SIG-M5 treated with dmso at 0.1 percent for 504 hours (cell line): ENCODE measurements at regions not wholly inside any gene's neighbourhood (a gene's known extent, or its start where the extent isn't known, plus 50 kb on each side); places are given as distances from the start of the nearest gene placed in this dataset.
A peak's percentile ranks its signal among the peaks of the same experiment; 100 is the strongest.
"Not testable (repeated sequence)": the region's sequence is repeated elsewhere in the genome, so short reads cannot be mapped to it uniquely, and the experiment has no call there.

Experiments
- DNase-seq: peaks from one replicate; lab custom pipeline; 2025; ENCODE audit not compliant: unreplicated experiment; lab: John Stamatoyannopoulos, UW

GRCh38 chr14:71454513-71455332 lies 477.5 kb upstream of the RGS6 start:
- no peak for DNase-seq

GRCh38 chr14:71460091-71460490 lies 472.1 kb upstream of the RGS6 start:
- no peak for DNase-seq

DNA sequence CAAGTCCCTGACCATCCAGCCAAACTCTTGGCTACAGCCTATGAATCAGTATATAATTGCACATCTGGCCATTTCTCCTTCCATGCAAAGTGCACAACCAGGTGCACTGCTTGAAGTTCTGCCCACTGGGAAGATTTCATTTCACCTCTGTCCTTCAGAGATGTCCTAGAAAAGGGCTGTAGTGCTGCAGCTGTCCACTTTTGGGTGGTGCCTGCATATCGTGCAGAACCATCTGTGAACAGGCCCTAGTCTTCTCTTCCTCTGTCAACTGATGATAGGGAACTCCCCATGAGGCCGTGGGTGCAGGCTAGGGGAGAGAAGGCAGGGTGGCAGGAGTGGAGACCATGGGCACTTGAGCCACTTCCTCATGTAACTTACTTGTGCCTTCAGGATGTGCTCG lies 470.6 kb upstream of the RGS6 start:
- DNase-seq = not testable (repeated sequence)

GRCh38 chr14:71463807-71464206 lies 468.4 kb upstream of the RGS6 start:
- DNase-seq = no peak

DNA sequence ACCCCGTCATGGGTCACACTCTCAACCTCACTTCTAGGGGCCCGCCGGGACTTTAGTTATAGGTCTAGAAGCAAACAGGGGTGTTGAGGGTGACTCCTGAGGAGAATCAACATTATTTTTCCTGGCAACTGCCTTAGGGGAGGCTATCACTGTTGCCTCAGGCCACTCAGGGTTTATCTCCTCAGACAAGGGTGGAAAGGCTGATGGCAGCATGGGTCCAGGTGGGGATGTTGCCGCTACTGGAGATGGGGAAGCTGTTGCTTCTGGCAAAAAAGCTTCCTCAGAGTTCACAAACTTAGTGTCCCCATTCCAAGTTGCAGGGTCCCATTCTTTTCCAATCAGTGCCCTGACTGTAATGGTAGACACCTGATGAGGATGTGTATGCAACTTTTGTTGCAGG lies 467.4 kb upstream of the RGS6 start:
- DNase-seq = no peak

DNA sequence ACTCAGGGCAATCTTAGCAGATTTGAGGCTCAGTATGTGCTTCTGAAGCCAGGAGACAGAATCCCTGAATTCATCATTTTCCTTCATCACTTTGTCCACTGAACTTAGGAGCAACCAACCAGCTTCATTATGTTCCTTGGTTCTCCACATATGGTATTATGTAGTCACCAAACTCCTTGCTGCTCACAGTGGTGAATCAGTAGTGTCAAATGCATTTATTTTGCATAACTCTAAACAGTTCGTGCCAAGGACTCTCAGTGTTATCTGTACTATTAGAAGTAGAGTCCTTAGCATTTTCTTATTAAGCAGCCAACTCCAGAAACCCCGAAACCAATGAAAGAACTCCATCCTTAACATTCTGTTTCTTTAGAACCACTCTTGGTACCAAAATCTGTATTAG lies 466.9 kb upstream of the RGS6 start:
- no peak for DNase-seq

DNA sequence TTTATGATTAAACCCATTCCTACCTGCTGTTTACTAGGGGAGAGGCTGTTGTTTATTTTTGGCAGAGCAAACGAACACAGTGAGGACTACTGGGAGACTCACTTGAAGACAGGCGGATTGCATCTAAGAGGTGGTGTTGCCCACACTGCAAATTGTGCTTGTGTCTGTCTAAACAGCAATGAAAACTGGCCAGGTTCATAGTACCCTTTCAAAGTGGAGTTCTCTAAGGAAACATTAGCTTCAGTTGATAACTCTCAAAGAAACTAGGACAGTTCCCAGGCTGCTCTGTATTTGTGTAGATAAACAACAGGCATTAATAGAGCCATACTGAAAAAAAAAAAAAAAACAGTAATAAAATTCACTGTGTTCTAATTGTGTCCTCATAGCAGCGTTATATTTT lies 466.0 kb upstream of the RGS6 start:
- no peak for DNase-seq

DNA sequence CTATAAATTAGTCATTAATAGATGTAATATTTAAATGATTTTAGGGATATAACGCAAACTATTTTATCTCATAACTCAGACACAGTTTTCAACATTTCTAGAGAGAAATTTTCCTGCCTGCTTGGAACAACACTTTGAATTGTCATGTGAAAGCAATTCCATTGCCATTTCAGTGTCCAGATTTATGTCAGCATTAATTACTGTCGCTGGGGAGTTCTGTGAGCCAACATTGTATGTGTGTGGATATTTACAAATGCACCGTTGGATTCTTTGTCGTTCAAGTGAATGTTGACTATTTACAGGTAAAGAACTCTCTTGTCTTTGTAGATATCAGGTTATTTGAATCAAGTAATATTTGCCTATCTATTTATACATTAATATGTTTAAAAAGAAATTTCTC lies 465.3 kb upstream of the RGS6 start:
- no peak for DNase-seq

GRCh38 chr14:71467361-71467811 lies 464.8 kb upstream of the RGS6 start:
- DNase-seq = no peak

DNA sequence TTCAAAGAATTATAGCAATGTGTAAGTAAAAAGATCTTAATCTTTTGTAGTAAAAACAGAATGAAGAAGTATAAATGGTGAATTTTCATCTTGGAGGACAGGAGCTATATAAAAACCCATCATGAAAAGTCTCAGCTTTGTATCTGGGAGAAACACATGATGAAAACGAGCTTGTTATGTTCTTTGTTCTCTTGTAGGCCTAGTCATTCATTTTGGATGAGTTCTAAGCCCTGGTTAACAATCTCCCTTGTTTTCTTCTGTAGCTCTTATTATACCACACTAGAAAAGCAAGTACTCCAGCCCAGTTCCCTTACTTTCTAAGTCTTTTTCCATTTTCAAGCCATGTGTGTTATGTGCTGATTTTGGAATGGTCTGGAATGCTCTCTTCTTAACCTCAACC lies 463.5 kb upstream of the RGS6 start:
- no peak for DNase-seq

DNA sequence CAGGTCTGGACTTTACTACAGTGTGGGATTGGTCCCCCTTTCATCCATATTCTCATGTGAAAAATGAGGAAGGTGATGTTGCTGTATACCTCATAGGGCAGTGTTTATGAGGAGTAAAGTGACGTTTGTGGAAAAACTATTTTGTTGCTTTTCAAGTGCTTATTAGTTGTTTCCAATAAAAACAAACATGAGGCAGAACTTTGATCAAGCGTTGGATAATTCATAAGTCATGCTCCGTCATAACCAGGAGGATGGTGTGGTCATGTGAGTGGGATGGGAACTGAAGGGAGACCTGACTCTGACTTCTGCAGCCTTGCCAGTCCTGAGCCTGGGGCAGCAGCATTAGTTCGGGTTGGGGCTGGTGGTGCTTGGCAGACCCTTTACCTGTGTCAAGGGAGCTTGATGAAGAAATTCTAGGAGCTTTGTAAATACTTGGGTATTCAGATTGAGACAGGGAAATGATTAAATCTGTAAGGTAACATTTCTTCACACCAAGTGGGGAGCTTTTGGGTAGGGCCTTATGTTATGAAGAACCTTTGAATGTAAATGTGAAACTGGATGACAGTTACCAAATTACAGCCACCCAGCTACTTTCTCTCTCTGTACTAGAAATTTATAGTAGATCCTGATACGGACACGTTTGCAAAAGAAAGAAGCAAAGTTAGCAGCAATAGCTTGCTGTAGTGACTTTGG lies 462.4 kb upstream of the RGS6 start:
- no peak for DNase-seq

DNA sequence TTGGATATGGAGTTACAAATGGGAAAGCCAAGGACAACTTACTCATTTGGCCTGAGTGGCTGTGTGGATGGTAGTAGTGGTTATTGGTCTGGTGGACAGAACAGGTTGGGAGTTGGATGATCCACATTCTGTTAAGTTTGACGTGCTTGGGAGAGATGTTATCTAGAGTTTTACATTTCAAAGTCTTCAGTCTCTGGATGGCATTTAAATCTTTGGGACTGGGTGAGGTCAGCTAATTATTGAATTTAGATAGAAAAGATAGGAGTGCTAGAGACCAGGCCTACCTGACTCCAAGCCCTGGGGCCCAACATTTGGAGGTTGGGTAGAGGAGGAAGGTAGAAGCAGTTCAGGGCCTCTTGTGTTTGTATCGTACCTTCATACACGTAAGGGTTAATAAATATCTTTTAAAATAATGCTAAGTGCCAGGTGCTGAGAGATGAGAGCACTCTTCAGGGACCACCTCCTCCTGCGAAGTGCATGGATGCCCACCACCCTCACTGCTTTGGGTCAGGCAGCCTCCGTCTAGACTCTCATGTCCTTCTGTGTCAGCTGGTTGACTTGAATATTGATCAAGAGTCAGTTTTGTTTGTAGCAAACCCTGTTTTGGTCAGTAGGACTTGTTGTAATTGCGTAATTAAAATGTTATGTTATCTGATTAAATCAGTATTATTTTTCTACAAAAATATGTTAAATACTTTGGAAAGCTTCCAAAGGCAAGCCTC lies 460.4 kb upstream of the RGS6 start:
- DNase-seq = peak; percentile 45

- DNase-seq = no peak
Measured at GRCh38 chr14:71472356-71473340, 459.6 kb upstream of the RGS6 start.

DNA sequence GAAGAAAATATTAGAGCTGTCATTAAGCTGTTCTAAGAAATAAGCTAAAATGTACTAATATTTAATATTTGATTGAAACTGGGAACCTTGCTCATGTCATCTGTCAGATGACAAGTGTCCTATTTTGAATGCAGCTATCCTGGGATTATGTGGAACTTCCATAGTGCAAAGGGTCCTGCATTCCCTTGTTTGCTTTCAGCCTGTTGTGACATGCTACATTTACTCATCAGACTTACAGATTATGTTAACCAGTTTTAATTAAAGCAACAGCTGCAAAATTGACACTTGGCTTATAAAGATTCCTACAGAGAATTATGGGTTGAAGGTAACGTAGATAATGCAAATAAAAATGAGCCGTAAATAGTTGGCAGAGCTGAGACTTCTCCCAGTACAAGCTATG lies 458.4 kb upstream of the RGS6 start:
- no peak for DNase-seq

DNA sequence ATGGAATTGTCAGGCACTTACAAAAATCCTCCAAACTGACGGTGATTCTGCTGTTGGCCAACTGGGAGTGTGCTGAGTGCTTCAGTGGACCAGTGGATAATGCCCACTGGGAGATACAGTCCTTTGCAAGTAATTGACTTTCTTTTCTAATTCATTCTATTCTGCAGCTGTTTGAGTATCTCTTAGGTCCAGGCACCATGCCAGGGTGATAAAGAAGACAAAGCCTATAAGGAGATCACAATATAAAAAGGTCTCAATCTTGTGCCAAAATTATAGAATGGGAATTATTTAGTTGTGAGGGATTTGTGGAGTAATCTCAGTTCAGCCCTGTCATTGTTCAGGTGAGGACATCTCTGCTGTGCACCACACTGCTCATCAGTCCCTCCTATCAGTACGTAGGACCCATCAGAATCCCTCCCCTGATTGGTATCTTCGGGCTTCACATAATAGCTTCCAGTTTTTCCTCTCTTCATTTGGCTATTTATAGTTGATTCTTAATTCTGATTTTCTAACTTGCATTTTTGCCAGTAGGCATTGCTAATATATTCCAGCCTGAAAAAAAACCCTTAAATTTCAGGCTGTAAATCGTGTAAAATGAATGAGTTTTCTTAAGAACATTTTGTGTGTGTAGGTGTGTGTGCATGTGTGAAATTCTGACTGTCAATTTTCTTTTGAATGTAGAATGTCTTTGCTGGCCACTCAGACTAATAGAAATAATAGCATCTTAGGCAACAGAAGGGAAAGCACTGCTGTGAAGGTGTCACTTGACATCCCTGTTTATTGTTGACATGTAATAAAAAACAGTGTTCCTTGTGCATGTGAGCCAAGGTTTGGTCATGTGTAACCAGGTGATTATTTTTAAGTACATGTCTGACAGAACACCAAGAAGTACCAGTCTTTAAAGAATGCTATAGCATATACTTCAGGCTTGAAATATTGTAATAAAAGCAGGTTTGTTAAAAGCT lies 457.6 kb upstream of the RGS6 start:
- no peak for DNase-seq

DNA sequence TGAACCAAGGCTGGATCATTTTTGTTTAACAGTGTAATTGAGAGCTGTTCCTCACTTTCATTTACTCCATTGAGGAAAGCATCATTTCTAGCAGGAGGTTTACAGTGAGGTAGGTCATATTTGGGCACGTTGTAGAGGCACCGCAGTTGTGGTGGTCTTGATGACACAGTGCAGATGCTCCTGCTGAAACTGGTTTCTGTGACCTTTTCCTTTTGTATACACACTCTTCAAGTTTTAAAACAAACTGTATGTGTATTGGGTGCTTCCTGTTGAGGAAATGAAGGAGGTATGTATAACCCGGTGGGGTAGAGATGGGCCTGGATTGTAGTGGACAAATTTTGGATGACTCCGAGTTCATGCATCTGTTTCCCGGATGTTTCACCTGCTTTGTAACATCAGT lies 456.3 kb upstream of the RGS6 start:
- DNase-seq = no peak

DNA sequence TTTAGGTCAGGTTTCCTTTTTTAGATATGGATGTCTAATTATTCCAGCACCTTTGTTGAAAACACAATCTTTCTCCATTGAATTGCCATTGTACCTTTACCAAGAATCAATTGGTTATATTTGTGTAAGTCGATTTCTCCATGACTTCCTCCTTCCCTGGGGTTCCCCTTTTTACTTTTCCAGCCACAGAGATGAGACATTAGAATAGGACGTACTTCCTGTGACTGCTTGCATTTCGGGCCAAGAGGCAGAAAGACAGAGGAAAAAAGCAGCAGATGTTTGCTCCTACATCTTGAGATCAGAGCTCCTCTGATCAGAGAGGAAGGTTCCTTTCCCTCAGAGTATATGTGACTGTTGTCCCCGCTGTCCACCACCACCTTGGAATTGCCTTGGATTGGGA lies 453.7 kb upstream of the RGS6 start:
- peak; percentile 80 for DNase-seq

DNA sequence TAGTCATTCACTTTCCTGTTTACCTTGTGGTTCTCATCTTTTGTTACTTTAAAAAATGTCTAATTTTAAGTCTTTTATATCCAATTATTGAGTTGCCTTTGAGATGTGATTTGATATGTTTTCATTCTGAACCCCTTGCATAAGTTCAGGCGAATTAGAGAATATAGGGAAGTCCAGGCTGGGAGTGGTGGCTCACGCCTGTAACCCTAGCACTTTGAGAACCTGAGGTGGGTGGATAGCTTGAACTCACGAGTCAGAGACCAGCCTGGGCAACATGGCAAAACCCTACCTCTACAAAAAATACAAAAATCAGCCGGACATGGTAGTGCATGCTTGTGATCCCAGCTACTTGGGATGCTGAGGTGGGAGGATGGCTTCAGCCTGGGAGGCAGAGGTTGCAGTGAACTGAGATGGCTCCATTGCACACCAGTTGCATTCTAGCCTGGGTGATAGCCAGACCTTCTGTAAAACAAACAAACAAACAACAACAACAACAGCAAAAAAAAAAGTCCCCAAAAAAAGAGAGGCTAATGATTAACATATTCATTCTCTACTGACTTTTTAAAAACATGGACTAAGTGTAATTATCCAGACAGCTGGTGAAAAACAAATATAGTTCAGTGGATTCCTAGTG lies 451.1 kb upstream of the RGS6 start:
- no peak for DNase-seq

GRCh38 chr14:71482671-71483070 lies 449.6 kb upstream of the RGS6 start:
- no peak for DNase-seq
